Esophagus muscularis mucosa (tissue), 4 donors: ENCODE measurements at regions not wholly inside any gene's neighbourhood (a gene's known extent, or its start where the extent isn't known, plus 50 kb on each side); places are given as distances from the start of the nearest gene placed in this dataset.

ENCODE experiments used
- EP300 ChIP-seq: sonication (generic); formaldehyde crosslinking; IDR thresholded peaks from one replicate; pipeline ENCODE4 v1.6.1; 2017; ENCODE audit warnings: antibody characterized with exemption
- POLR2A ChIP-seq: fragments of 450-650 bp; IDR thresholded peaks from one replicate; pipeline ENCODE4 v1.6.1; 2017; ENCODE audit warnings: antibody characterized with exemption, moderate library complexity, mild to moderate bottlenecking, low read depth
- POLR2AphosphoS5 ChIP-seq, 2 donors: sonication (generic); formaldehyde crosslinking; IDR thresholded peaks; one replicate each; pipeline ENCODE4 v1.6.1; 2017; ENCODE audit warnings: antibody characterized with exemption in 2 of 2
- TF ChIP-seq, protein P1 (sequence below), 3 experiments: fragments of 200-600 bp in 2 of 3; fragments of 450-650 bp in 1 of 3; sonication (generic) in 2 of 3; IDR thresholded peaks; one replicate each; pipeline ENCODE4 v1.5.1; 2017 to 2019; ENCODE audit warnings: antibody characterized with exemption in 3 of 3, mild to moderate bottlenecking in 2 of 3, moderate library complexity in 1 of 3

- TF ChIP-seq POLR2A (no peak), EP300 (no peak), POLR2AphosphoS5 (IDR thresholded peaks at IDR 0.05) (no peak)
- TF ChIP-seq, protein P1, sequence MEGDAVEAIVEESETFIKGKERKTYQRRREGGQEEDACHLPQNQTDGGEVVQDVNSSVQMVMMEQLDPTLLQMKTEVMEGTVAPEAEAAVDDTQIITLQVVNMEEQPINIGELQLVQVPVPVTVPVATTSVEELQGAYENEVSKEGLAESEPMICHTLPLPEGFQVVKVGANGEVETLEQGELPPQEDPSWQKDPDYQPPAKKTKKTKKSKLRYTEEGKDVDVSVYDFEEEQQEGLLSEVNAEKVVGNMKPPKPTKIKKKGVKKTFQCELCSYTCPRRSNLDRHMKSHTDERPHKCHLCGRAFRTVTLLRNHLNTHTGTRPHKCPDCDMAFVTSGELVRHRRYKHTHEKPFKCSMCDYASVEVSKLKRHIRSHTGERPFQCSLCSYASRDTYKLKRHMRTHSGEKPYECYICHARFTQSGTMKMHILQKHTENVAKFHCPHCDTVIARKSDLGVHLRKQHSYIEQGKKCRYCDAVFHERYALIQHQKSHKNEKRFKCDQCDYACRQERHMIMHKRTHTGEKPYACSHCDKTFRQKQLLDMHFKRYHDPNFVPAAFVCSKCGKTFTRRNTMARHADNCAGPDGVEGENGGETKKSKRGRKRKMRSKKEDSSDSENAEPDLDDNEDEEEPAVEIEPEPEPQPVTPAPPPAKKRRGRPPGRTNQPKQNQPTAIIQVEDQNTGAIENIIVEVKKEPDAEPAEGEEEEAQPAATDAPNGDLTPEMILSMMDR (IDR thresholded peaks at IDR 0.05): no peak
Observed at GRCh38 chr15:66881173-66881905, 179.3 kb downstream of the SMAD6 start.
